IgD-negative memory B cell (primary cell): ENCODE measurements at regions not wholly inside any gene's neighbourhood (a gene's known extent, or its start where the extent isn't known, plus 50 kb on each side); places are given as distances from the start of the nearest gene placed in this dataset.
"Not testable (repeated sequence)": the region's sequence is repeated elsewhere in the genome, so short reads cannot be mapped to it uniquely, and the experiment has no call there.

ENCODE experiments used
- H3K27ac Mint-ChIP-seq, 3 donors: one replicate each; pipeline ENCODE4 v1.8.0; 2020 to 2022; ENCODE audit warnings: mild to moderate bottlenecking in 3 of 3, mixed read lengths in 3 of 3, moderate library complexity in 1 of 3
- H3K27me3 Mint-ChIP-seq: one replicate; pipeline ENCODE4 v1.8.0; 2021; ENCODE audit warnings: mixed read lengths
- H3K36me3 Mint-ChIP-seq: one replicate; pipeline ENCODE4 v1.8.0; 2020; ENCODE audit warnings: mild to moderate bottlenecking, mixed read lengths
- H3K4me1 Mint-ChIP-seq, 3 donors: one replicate each; pipeline ENCODE4 v1.8.0; 2020 to 2022; ENCODE audit warnings: mixed read lengths in 3 of 3, mild to moderate bottlenecking in 1 of 3
- H3K4me3 Mint-ChIP-seq, 4 donors: one replicate each; pipeline ENCODE4 v1.8.0; 2020 to 2022; ENCODE audit warnings: mild to moderate bottlenecking in 4 of 4, mixed read lengths in 4 of 4, moderate library complexity in 3 of 4
- H3K9me3 Mint-ChIP-seq, 3 donors: one replicate each; pipeline ENCODE4 v1.8.0; 2020 to 2021; ENCODE audit warnings: mixed read lengths in 3 of 3, mild to moderate bottlenecking in 1 of 3

DNA sequence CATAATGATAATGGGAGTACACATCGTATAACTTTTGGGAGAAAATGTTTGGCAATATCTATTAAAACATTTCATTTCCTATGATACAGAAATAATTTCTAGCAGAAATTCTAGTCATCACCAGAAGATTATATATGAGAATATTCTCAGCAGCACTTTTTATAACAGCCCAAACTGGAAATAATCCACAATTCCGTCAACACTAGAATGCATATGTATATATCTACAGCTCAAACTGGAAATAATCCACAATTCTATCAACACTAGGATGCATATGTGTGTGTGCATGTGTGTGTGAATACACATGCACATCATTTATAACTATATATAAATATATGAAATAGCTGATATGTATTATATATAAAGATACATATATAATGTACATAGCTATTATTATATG, 408.0 kb upstream of the KLHL1 start:
- H3K36me3 Mint-ChIP-seq, result no peaks in the 10 kb centered on the region
- H3K9me3 Mint-ChIP-seq, result no peaks in the 10 kb centered on the region
- no peak overlapping the region for H3K27ac Mint-ChIP-seq
- no peak overlapping the region for H3K4me3 Mint-ChIP-seq
- no peaks in the 10 kb centered on the region for H3K4me1 Mint-ChIP-seq
- no peaks in the 10 kb centered on the region for H3K27me3 Mint-ChIP-seq

- H3K4me3 Mint-ChIP-seq, result not testable (repeated sequence)
These were observed 403.7 kb upstream of the KLHL1 start for GRCh38 chr13:70511861-70512417.

GRCh38 chr13:70505809-70506208, 397.6 kb upstream of the KLHL1 start:
- H3K9me3 Mint-ChIP-seq, result peaks cover 0 to 9% (median 3%) of the 10 kb centered on the region in 3 donors
- no peak overlapping the region for H3K4me3 Mint-ChIP-seq
- no peaks in the 10 kb centered on the region for H3K4me1 Mint-ChIP-seq
- H3K27me3 Mint-ChIP-seq, result no peaks in the 10 kb centered on the region
- no peaks in the 10 kb centered on the region for H3K36me3 Mint-ChIP-seq
- no peak overlapping the region for H3K27ac Mint-ChIP-seq

More at GRCh38 chr13:70511861-70512417, 403.7 kb upstream of the KLHL1 start:
- not testable (repeated sequence) for H3K27me3 Mint-ChIP-seq, H3K36me3 Mint-ChIP-seq, H3K27ac Mint-ChIP-seq, H3K4me1 Mint-ChIP-seq, H3K9me3 Mint-ChIP-seq

- Mint-ChIP-seq H3K36me3 (no peaks in the 10 kb centered on the region), H3K9me3 (peaks cover 4 to 7% (median 5%) of the 10 kb centered on the region in 3 donors), H3K4me1 (no peaks in the 10 kb centered on the region), H3K4me3 (no peak overlapping the region), H3K27ac (no peak overlapping the region), H3K27me3 (no peaks in the 10 kb centered on the region)
These were observed 394.7 kb upstream of the KLHL1 start for GRCh38 chr13:70502944-70503343.

- Mint-ChIP-seq H3K4me3 (no peak overlapping the region), H3K27ac (no peak overlapping the region), H3K9me3 (peaks cover 3 to 14% (median 9%) of the 10 kb centered on the region in 3 donors), H3K4me1 (no peaks in the 10 kb centered on the region), H3K36me3 (no peaks in the 10 kb centered on the region), H3K27me3 (no peaks in the 10 kb centered on the region)
These were observed 382.2 kb upstream of the KLHL1 start for GRCh38 chr13:70490320-70490935.

DNA sequence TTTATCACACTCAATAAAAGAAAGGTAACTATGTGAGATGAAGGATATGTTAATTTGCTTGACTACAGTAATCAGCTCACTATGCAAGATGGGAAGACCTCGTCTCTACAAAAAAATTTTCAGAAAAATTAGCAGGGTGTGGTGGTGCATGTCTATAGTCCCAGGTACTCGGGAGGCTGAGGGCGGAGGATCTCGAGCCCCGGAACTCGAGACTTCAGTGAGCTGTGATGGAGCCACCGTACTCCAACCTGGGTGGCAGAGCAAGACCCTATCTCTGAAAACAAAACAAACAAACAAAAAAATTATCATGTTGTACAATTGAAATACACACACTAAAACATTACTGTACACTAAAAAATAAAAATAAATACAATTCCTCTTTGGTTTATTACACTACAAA, 376.7 kb upstream of the KLHL1 start:
- Mint-ChIP-seq H3K27me3 (no peaks in the 10 kb centered on the region), H3K27ac (no peak overlapping the region), H3K4me3 (no peak overlapping the region), H3K9me3 (peaks cover 1 to 11% (median 3%) of the 10 kb centered on the region in 3 donors), H3K36me3 (no peaks in the 10 kb centered on the region), H3K4me1 (no peaks in the 10 kb centered on the region)

DNA sequence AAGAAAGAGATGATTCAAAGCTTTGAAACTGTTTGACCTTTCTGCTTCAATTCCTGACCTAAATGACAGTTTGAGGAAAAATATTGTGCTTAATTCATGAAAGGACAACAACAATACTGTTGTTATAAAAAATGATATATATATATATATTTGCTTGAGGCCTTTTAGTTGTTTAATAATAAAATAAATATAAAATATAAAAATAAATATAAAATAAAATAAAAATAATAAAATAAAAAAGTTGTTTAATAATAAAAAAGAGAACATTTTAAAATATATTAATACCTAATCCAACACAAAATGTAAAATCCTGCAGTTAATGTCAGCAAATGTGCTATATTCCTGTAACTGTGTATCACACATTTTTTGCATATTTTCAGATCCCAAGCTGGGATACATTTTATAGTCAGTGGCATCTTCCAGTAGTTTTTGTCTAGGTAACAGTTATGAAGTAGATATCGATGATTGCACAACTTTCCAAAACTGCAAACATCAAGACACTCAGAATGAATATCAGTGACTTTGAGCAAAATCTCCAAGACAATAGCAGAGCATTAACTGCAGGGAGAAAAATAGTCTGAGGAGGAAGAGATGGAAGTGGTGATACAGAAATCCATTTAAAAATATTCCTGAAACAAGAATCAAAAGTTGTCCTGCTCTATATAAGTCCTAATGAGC, 375.5 kb upstream of the KLHL1 start:
- H3K36me3 Mint-ChIP-seq, result no peaks in the 10 kb centered on the region
- no peaks in the 10 kb centered on the region for H3K4me1 Mint-ChIP-seq
- peaks cover 0 to 7% (median 3%) of the 10 kb centered on the region in 3 donors for H3K9me3 Mint-ChIP-seq
- H3K27me3 Mint-ChIP-seq, result no peaks in the 10 kb centered on the region
- no peak overlapping the region for H3K4me3 Mint-ChIP-seq
- no peak overlapping the region for H3K27ac Mint-ChIP-seq

DNA sequence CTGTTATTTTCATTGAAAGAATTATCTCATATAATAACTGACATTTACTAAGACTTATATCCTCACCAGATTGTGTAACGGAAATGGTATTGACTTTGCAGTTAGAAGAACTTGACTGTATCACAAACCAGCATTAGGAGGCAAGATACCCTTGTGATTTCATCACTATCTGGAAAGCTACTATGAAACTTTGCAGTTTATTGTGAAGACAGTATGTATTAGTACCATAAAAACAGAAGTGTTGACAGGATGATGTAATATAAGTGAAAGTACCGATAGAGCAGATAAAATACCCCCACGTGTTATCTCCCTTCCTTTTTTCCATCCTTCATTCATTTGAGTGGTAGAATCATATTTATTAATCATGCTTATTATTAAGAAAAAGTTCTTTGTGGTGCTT, 365.7 kb upstream of the KLHL1 start:
- Mint-ChIP-seq H3K27me3 (no peaks in the 10 kb centered on the region), H3K4me3 (no peak overlapping the region), H3K9me3 (no peaks in the 10 kb centered on the region), H3K4me1 (no peaks in the 10 kb centered on the region), H3K27ac (no peak overlapping the region), H3K36me3 (no peaks in the 10 kb centered on the region)

DNA sequence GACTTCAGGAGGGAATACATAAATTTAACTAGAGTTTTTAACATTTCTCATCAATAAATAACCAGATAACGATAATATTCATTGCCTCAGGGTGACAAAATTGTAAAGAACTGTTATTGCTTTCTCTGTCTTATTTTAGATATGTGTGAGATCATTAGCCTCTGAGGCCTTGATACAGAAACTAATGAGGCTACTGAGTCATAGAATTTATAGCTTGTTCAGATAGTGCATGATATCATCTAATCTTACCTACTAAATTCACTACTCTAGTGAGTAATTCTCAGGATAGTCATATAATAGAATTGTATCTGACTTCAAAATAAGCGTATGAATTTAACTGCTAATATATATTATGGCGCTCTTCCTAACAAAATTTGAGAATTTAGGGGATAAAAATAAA, 360.8 kb upstream of the KLHL1 start:
- no peaks in the 10 kb centered on the region for H3K9me3 Mint-ChIP-seq
- H3K27ac Mint-ChIP-seq, result no peak overlapping the region

GRCh38 chr13:70457474-70457873, 349.2 kb upstream of the KLHL1 start:
- H3K9me3 Mint-ChIP-seq, result peaks cover 2 to 12% (median 9%) of the 10 kb centered on the region in 3 donors
- H3K4me3 Mint-ChIP-seq, result no peak overlapping the region
- no peaks in the 10 kb centered on the region for H3K27me3 Mint-ChIP-seq
- peaks cover 0 to 2% (median 0%) of the 10 kb centered on the region in 3 donors for H3K4me1 Mint-ChIP-seq
- H3K36me3 Mint-ChIP-seq, result no peaks in the 10 kb centered on the region
- H3K27ac Mint-ChIP-seq, result no peak overlapping the region

More for the DNA sequence above, 360.8 kb upstream of the KLHL1 start:
- Mint-ChIP-seq H3K36me3 (no peaks in the 10 kb centered on the region), H3K4me3 (no peak overlapping the region), H3K4me1 (no peaks in the 10 kb centered on the region), H3K27me3 (no peaks in the 10 kb centered on the region)

DNA sequence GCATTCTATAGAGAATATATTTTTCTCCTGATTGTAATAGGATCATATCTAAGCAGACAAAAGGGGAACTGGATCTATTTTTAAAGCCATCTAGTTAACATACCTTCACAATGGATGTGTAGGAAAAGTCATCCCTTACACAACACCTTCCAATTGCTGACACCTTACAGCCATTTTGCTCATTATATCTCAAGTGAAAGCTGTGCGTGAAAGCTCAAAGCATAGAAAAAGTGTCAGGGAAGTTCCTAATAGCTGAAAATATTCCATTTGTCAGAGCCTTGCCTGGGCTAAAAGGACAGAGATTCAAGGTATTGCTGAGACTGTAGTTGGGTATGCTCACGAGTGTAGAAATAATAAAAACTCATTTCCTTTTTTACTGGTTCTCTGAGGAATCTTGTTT, 340.6 kb upstream of the KLHL1 start:
- no peaks in the 10 kb centered on the region for H3K4me1 Mint-ChIP-seq
- no peak overlapping the region for H3K27ac Mint-ChIP-seq
- H3K4me3 Mint-ChIP-seq, result no peak overlapping the region
- no peaks in the 10 kb centered on the region for H3K36me3 Mint-ChIP-seq
- H3K9me3 Mint-ChIP-seq, result peaks cover 1 to 16% (median 4%) of the 10 kb centered on the region in 3 donors
- no peaks in the 10 kb centered on the region for H3K27me3 Mint-ChIP-seq

DNA sequence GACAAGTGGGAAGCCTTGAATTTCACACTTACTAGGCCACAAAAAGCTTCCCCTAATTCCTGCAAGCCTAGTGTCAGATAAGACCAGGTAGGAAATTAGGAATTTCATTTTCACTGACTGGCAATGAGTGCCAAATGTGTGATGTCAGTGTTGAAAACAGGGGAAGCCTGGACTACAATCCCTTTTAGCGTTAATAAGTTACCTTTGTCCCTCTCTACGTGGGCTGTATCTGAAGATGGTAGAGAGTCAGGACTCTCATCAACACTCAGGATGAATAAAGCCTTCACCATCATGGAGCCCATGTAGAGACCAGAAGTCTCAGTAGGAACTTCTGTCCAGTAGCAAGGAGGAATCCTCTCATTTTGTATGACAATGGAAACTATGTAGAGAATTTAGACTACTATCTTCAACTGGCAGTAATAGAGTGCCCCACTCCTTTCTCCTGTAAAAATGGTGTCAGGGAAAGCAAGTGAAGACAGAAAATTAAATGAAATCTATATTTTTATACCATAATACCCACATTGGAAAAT, 324.1 kb upstream of the KLHL1 start:
- Mint-ChIP-seq H3K27me3 (no peaks in the 10 kb centered on the region), H3K4me3 (no peak overlapping the region), H3K9me3 (peaks cover 0 to under 1% (median 0%) of the 10 kb centered on the region in 3 donors), H3K4me1 (no peaks in the 10 kb centered on the region), H3K36me3 (no peaks in the 10 kb centered on the region), H3K27ac (no peak overlapping the region)

DNA sequence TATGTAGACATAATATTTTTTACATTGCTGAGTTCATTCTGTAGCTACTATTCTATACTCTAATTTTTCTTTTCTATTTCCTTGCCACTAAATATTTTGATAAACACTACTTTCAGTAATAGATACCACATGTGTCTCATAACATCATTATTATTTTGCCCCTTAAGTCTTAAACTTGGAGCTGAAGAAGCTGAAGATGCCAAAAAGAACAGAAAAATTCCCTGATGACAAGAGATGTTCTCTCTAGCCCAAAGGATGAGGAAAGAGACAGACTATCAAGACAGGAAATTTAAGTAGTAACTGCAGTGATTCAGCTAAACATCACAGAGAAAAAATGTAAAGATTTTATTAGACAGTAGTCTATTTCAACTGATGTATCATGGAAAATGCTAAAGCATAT, 322.0 kb upstream of the KLHL1 start:
- Mint-ChIP-seq H3K27me3 (no peaks in the 10 kb centered on the region), H3K4me1 (no peaks in the 10 kb centered on the region), H3K27ac (no peak overlapping the region), H3K36me3 (no peaks in the 10 kb centered on the region), H3K4me3 (no peak overlapping the region), H3K9me3 (peaks cover 0 to 2% (median 0%) of the 10 kb centered on the region in 3 donors)

- no peak overlapping the region for H3K4me3 Mint-ChIP-seq
- H3K36me3 Mint-ChIP-seq, result no peaks in the 10 kb centered on the region
- no peaks in the 10 kb centered on the region for H3K4me1 Mint-ChIP-seq
- no peaks in the 10 kb centered on the region for H3K27me3 Mint-ChIP-seq
- H3K9me3 Mint-ChIP-seq, result peaks cover 2 to 3% (median 2%) of the 10 kb centered on the region in 3 donors
- H3K27ac Mint-ChIP-seq, result no peak overlapping the region
These were observed 316.7 kb upstream of the KLHL1 start for GRCh38 chr13:70424928-70425327.

GRCh38 chr13:70424428-70424827, 316.2 kb upstream of the KLHL1 start:
- Mint-ChIP-seq H3K4me1 (no peaks in the 10 kb centered on the region), H3K4me3 (no peak overlapping the region), H3K27me3 (no peaks in the 10 kb centered on the region), H3K27ac (no peak overlapping the region), H3K9me3 (peaks cover 2 to 3% (median 2%) of the 10 kb centered on the region in 3 donors), H3K36me3 (no peaks in the 10 kb centered on the region)

DNA sequence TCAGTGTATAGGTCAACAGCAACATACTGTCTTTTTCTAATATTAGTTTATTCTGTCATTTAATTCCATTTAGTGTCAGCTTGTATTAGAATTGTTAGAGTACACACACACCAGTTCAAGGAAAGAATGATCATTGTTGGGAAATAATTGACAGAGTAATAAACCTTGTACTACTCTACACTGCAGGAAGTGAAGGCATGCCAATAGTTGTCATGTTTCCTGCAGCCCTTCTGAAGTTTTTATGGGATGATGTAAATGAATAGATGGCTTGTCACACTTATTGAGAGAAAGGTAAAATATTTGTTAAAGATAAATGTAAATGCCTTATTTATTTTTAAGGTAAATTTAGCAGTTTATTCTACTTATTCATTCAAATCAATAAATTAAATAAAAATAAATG, 306.9 kb upstream of the KLHL1 start:
- Mint-ChIP-seq H3K9me3 (peaks cover 4 to 9% (median 5%) of the 10 kb centered on the region in 3 donors), H3K4me1 (no peaks in the 10 kb centered on the region), H3K4me3 (no peak overlapping the region), H3K27me3 (no peaks in the 10 kb centered on the region), H3K36me3 (no peaks in the 10 kb centered on the region), H3K27ac (no peak overlapping the region)
